ENCODE measurements at regions not wholly inside any gene's neighbourhood (a gene's known extent, or its start where the extent isn't known, plus 50 kb on each side); places are given as distances from the start of the nearest gene placed in this dataset.

DNA sequence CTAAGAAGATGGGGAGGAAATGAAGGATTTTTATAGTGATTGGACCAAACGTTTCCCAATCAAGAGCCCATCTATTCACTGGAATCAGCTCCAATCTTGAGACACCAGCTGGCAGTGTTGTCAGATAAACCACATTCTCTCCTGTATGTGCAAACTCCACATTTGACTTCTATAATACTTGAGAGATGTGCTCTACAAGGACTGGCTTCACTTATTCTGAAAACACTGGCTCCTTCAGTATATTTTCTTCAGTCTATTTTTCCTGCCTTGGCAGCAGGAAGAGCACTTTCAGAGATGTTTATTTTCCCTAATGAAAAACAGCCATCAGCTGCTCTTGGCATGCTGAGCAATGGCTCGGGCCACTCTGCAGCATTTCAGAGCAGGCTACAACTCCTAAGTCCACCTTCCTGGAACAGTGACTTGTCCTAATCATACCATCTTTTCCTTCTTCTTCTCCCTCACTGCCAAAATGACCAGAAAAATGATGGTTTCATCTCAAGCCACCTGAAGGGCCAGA is 96.9 kb upstream of the FSTL4 start:
- Histone ChIP-seq H3K27ac (ENCODE audit: control insufficient read depth, insufficient read depth) (no peak overlapping the region), H3K79me2 (ENCODE audit: control insufficient read depth, insufficient read depth, low read length) (no peaks in the 10 kb centered on the region), H4K20me1 (ENCODE audit: control insufficient read depth, insufficient read depth) (no peaks in the 10 kb centered on the region; the same call in 1 of the 2 replicates), H3K9me3 (replicated peaks; ENCODE audit: control insufficient read depth, insufficient read depth, low read length) (no peaks in the 10 kb centered on the region), H3K4me1 (ENCODE audit: control insufficient read depth, insufficient read depth, low read length) (no peaks in the 10 kb centered on the region), H3K4me3 (no peak overlapping the region), H2AFZ (ENCODE audit: control insufficient read depth, low read depth, low read length) (no peak overlapping the region), H3K27me3 (replicated peaks in 1 of 2; ENCODE audit: control insufficient read depth in 2 of 2, insufficient read depth in 2 of 2, low read length in 1 of 2) (peaks cover 0 to 4% of the 10 kb centered on the region in 2 experiments; a peak in 2 of 4 replicates), H3K36me3 (ENCODE audit: control insufficient read depth in 2 of 2, insufficient read depth in 2 of 2, low read length in 1 of 2) (no peaks in the 10 kb centered on the region), H3K4me2 (ENCODE audit: control insufficient read depth, insufficient read depth) (no peak overlapping the region), H3K9ac (ENCODE audit: control insufficient read depth, insufficient read depth, low read length) (no peak overlapping the region)
- WGBS (ENCODE audit: insufficient coverage, insufficient replicate concordance, low lambda C conversion rate, missing lambda C conversion rate) = 23% methylated on average over 2 of the region's 2 CpGs
- FAIRE-seq (no peak), DNase-seq (ENCODE audit: low read depth, low spot score) (no peak), ATAC-seq (no peak)
- intact Hi-C loops (cut with micrococcal nuclease; ENCODE audit: unreplicated experiment) (no loop called here), in situ Hi-C loops (cut with MboI) (no loop called here)
- ChIA-PET SMC1A (ENCODE audit: uncharacterized antibody, unreplicated experiment) (no interaction called here), POLR2A (no interaction called here), CTCF (no interaction called here), RAD21 (ENCODE audit: unreplicated experiment) (no interaction called here)
- TF ChIP-seq ASH2L (IDR thresholded peaks at IDR 0.05; ENCODE audit: borderline replicate concordance, low read depth) (no peak), HCFC1 (IDR thresholded peaks at IDR 0.05; ENCODE audit: low read length) (no peak), IKZF2 (IDR thresholded peaks at IDR 0.05) (no peak), GABPA (IDR thresholded peaks at IDR 0.05; ENCODE audit: low read depth) (no peak), EED (IDR thresholded peaks at IDR 0.05; ENCODE audit: low read depth) (no peak), YBX1 (IDR thresholded peaks at IDR 0.05) (no peak), LARP7 (IDR thresholded peaks at IDR 0.05) (no peak), RFX5 (IDR thresholded peaks at IDR 0.05; ENCODE audit: low read depth, low read length) (no peak), KAT2A (conservative IDR thresholded peaks at IDR 0.05; ENCODE audit: control insufficient read depth, low read depth, low read length) (no peak), CBFB (IDR thresholded peaks at IDR 0.05; ENCODE audit: low read depth) (no peak), MYC (IDR thresholded peaks at IDR 0.05; ENCODE audit: insufficient read depth, insufficient read length, insufficient replicate concordance, low read length, severe bottlenecking) (no peak), BCL11A (IDR thresholded peaks at IDR 0.05; ENCODE audit: low read depth, low read length) (no peak)
- TF ChIP-seq, protein P1, sequence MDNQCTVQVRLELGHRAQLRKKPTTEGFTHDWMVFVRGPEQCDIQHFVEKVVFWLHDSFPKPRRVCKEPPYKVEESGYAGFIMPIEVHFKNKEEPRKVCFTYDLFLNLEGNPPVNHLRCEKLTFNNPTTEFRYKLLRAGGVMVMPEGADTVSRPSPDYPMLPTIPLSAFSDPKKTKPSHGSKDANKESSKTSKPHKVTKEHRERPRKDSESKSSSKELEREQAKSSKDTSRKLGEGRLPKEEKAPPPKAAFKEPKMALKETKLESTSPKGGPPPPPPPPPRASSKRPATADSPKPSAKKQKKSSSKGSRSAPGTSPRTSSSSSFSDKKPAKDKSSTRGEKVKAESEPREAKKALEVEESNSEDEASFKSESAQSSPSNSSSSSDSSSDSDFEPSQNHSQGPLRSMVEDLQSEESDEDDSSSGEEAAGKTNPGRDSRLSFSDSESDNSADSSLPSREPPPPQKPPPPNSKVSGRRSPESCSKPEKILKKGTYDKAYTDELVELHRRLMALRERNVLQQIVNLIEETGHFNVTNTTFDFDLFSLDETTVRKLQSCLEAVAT (IDR thresholded peaks at IDR 0.05) = no peak
- TF ChIP-seq, protein P2, sequence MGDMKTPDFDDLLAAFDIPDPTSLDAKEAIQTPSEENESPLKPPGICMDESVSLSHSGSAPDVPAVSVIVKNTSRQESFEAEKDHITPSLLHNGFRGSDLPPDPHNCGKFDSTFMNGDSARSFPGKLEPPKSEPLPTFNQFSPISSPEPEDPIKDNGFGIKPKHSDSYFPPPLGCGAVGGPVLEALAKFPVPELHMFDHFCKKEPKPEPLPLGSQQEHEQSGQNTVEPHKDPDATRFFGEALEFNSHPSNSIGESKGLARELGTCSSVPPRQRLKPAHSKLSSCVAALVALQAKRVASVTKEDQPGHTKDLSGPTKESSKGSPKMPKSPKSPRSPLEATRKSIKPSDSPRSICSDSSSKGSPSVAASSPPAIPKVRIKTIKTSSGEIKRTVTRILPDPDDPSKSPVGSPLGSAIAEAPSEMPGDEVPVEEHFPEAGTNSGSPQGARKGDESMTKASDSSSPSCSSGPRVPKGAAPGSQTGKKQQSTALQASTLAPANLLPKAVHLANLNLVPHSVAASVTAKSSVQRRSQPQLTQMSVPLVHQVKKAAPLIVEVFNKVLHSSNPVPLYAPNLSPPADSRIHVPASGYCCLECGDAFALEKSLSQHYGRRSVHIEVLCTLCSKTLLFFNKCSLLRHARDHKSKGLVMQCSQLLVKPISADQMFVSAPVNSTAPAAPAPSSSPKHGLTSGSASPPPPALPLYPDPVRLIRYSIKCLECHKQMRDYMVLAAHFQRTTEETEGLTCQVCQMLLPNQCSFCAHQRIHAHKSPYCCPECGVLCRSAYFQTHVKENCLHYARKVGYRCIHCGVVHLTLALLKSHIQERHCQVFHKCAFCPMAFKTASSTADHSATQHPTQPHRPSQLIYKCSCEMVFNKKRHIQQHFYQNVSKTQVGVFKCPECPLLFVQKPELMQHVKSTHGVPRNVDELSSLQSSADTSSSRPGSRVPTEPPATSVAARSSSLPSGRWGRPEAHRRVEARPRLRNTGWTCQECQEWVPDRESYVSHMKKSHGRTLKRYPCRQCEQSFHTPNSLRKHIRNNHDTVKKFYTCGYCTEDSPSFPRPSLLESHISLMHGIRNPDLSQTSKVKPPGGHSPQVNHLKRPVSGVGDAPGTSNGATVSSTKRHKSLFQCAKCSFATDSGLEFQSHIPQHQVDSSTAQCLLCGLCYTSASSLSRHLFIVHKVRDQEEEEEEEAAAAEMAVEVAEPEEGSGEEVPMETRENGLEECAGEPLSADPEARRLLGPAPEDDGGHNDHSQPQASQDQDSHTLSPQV (IDR thresholded peaks at IDR 0.05) = no peak
- TF ChIP-seq, protein P3, sequence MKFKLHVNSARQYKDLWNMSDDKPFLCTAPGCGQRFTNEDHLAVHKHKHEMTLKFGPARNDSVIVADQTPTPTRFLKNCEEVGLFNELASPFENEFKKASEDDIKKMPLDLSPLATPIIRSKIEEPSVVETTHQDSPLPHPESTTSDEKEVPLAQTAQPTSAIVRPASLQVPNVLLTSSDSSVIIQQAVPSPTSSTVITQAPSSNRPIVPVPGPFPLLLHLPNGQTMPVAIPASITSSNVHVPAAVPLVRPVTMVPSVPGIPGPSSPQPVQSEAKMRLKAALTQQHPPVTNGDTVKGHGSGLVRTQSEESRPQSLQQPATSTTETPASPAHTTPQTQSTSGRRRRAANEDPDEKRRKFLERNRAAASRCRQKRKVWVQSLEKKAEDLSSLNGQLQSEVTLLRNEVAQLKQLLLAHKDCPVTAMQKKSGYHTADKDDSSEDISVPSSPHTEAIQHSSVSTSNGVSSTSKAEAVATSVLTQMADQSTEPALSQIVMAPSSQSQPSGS (IDR thresholded peaks at IDR 0.05; ENCODE audit: low read length) = no peak
- BruUV-seq (replicated peaks) = no TSS peak
